Right ventricle myocardium inferior (tissue), 1 donor: ENCODE measurements at regions not wholly inside any gene's neighbourhood (a gene's known extent, or its start where the extent isn't known, plus 50 kb on each side); places are given as distances from the start of the nearest gene placed in this dataset.
A peak's percentile ranks its signal among the peaks of the same experiment; 100 is the strongest.

Experiments used
- ATAC-seq: fragments of 200-7000 bp; cut with Tn5 transposase; one replicate; pipeline ENCODE4 v1.9.1; 2020; ENCODE audit warnings: mild to moderate bottlenecking, moderate library complexity
- DNase-seq: peaks from one replicate; pipeline ENCODE4 v3.0.0; 2021; ENCODE audit errors: missing footprints
- intact Hi-C: fragments of 100-400 bp; cut with DNase I; formaldehyde crosslinking; loops from one replicate; pipeline ENCODE4 v1.11.0; 2022
- donor health status: DM: no; HTN: yes; CAD: no; lungs with severe emphysema.

GRCh38 chr14:65943916-65944410 is 531.4 kb downstream of the FUT8 start:
- no peak for ATAC-seq

GRCh38 chr14:65945327-65945726 is 532.8 kb downstream of the FUT8 start:
- no peak for DNase-seq
- intact Hi-C loops, result no loop called here

More at GRCh38 chr14:65943916-65944410, 531.4 kb downstream of the FUT8 start:
- DNase-seq, result no peak
- intact Hi-C loops, result no loop called here

GRCh38 chr14:65946494-65946893 is 534.0 kb downstream of the FUT8 start:
- DNase-seq (no peak), ATAC-seq (no peak)
- intact Hi-C loops, result no loop called here

More at GRCh38 chr14:65945327-65945726, 532.8 kb downstream of the FUT8 start:
- ATAC-seq, result no peak

GRCh38 chr14:65948302-65948701 is 535.8 kb downstream of the FUT8 start:
- intact Hi-C loops, result no loop called here
- DNase-seq (no peak), ATAC-seq (no peak)

- peak; percentile 73 for DNase-seq
- intact Hi-C loops, result no loop called here
- peak; percentile 69 for ATAC-seq
Measured at GRCh38 chr14:65949711-65950516, 536.3 kb upstream of the CCDC196 start.

GRCh38 chr14:65954942-65955341 is 531.2 kb upstream of the CCDC196 start:
- no peak for DNase-seq
- ATAC-seq, result no peak
- intact Hi-C loops, result loop anchor here (5.0 kb wide), 2 partner anchors 543 to 793 kb away; partner anchors contain the start of gene FUT8

- intact Hi-C loops, result loop anchor here (5.0 kb wide), 2 partner anchors 545 to 795 kb away; partner anchors contain the start of gene FUT8
- DNase-seq, result no peak
- ATAC-seq, result no peak
Measured at GRCh38 chr14:65957631-65958205, 528.5 kb upstream of the CCDC196 start.

GRCh38 chr14:65958664-65959562 is 527.3 kb upstream of the CCDC196 start:
- DNase-seq, result no peak
- intact Hi-C loops, result loop anchor here (5.0 kb wide), 2 partner anchors 547 to 797 kb away; partner anchors contain the start of gene FUT8
- ATAC-seq, result peak; percentile 62

- ATAC-seq (no peak), DNase-seq (no peak)
- intact Hi-C loops, result loop anchor here (2.0 to 5.0 kb wide), 3 partner anchors 111 to 797 kb away; partner anchors contain the start of gene FUT8
Measured at GRCh38 chr14:65959563-65960024, 526.6 kb upstream of the CCDC196 start.

GRCh38 chr14:65961004-65961403 is 525.2 kb upstream of the CCDC196 start:
- peak; percentile 40 for ATAC-seq
- intact Hi-C loops, result loop anchor here (2.0 kb wide), 1 partner anchor 110 kb away; no protein-coding TSS in a partner anchor

GRCh38 chr14:65962952-65963351 is 523.2 kb upstream of the CCDC196 start:
- DNase-seq (no peak), ATAC-seq (no peak)
- intact Hi-C loops, result no loop called here

More at GRCh38 chr14:65961004-65961403, 525.2 kb upstream of the CCDC196 start:
- DNase-seq, result no peak

GRCh38 chr14:65964366-65964765 is 521.8 kb upstream of the CCDC196 start:
- ATAC-seq (no peak), DNase-seq (no peak)
- intact Hi-C loops, result no loop called here

GRCh38 chr14:65966188-65966587 is 520.0 kb upstream of the CCDC196 start:
- intact Hi-C loops, result no loop called here
- DNase-seq, result no peak
- no peak for ATAC-seq

- no peak for ATAC-seq
- no peak for DNase-seq
- intact Hi-C loops, result no loop called here
Measured at GRCh38 chr14:65972346-65972870, 513.8 kb upstream of the CCDC196 start.

GRCh38 chr14:65972891-65973290 is 513.3 kb upstream of the CCDC196 start:
- no peak for ATAC-seq
- DNase-seq, result no peak
- intact Hi-C loops, result no loop called here

- ATAC-seq (no peak), DNase-seq (no peak)
- intact Hi-C loops, result no loop called here
Measured at GRCh38 chr14:65975865-65976264, 510.3 kb upstream of the CCDC196 start.

GRCh38 chr14:65976761-65977404 is 509.3 kb upstream of the CCDC196 start:
- intact Hi-C loops, result no loop called here

More at GRCh38 chr14:65976761-65977404, 509.3 kb upstream of the CCDC196 start:
- ATAC-seq, result no peak
- no peak for DNase-seq
